ENCODE measurements at regions not wholly inside any gene's neighbourhood (a gene's known extent, or its start where the extent isn't known, plus 50 kb on each side); places are given as distances from the start of the nearest gene placed in this dataset.

- H3K4me1 ChIP-seq, result no peaks in the 10 kb centered on the region
- H3K27ac ChIP-seq, result no peak overlapping the region
- intact Hi-C loops (cut with DNase I; ENCODE audit: low total_unique reads), result no loop called here
- no peaks in the 10 kb centered on the region for H3K27me3 ChIP-seq
- no peaks in the 10 kb centered on the region for H3K36me3 ChIP-seq
- no peaks in the 10 kb centered on the region for H3K9me3 ChIP-seq
- DNase-seq (ENCODE audit: low spot score in 2 of 2), result no peak
- no peak overlapping the region for H3K4me3 ChIP-seq
- TF ChIP-seq POLR2AphosphoS5 (IDR thresholded peaks at IDR 0.05) (no peak), POLR2A (IDR thresholded peaks at IDR 0.05) (no peak), CTCF (IDR thresholded peaks at IDR 0.05) (no peak)
Measured at GRCh38 chr1:240031414-240031813, 60.3 kb upstream of the FMN2 start.

- no peak overlapping the region for H3K27ac ChIP-seq
- intact Hi-C loops (cut with DNase I; ENCODE audit: low total_unique reads), result no loop called here
- H3K4me3 ChIP-seq, result no peak overlapping the region
- no peaks in the 10 kb centered on the region for H3K27me3 ChIP-seq
- no peaks in the 10 kb centered on the region for H3K9me3 ChIP-seq
- TF ChIP-seq POLR2AphosphoS5 (IDR thresholded peaks at IDR 0.05) (no peak), CTCF (IDR thresholded peaks at IDR 0.05) (no peak), POLR2A (IDR thresholded peaks at IDR 0.05) (no peak)
- H3K4me1 ChIP-seq, result no peaks in the 10 kb centered on the region
- H3K36me3 ChIP-seq, result no peaks in the 10 kb centered on the region
- DNase-seq (ENCODE audit: low spot score in 2 of 2), result no peak
Measured at GRCh38 chr1:240033406-240033805, 58.3 kb upstream of the FMN2 start.

- intact Hi-C loops (cut with DNase I; ENCODE audit: low total_unique reads), result no loop called here
- TF ChIP-seq POLR2A (IDR thresholded peaks at IDR 0.05) (no peak), CTCF (IDR thresholded peaks at IDR 0.05) (no peak), POLR2AphosphoS5 (IDR thresholded peaks at IDR 0.05) (no peak)
- Histone ChIP-seq H3K9me3 (no peaks in the 10 kb centered on the region), H3K27me3 (no peaks in the 10 kb centered on the region), H3K4me1 (no peaks in the 10 kb centered on the region), H3K4me3 (no peak overlapping the region), H3K36me3 (no peaks in the 10 kb centered on the region), H3K27ac (no peak overlapping the region)
- no peak for DNase-seq (ENCODE audit: low spot score in 2 of 2)
Measured at GRCh38 chr1:240036526-240036925, 55.2 kb upstream of the FMN2 start.

All from breast epithelium (tissue), 4 donors.